Middle frontal gyrus (tissue), 1 donor: ENCODE measurements at regions not wholly inside any gene's neighbourhood (a gene's known extent, or its start where the extent isn't known, plus 50 kb on each side); places are given as distances from the start of the nearest gene placed in this dataset.
A peak's percentile ranks its signal among the peaks of the same experiment; 100 is the strongest.

Experiments
- DNase-seq: peaks from one replicate; pipeline ENCODE4 v3.0.0-alpha.2; 2015; ENCODE audit warnings: low spot score; ENCODE audit errors: extremely low spot score

DNA sequence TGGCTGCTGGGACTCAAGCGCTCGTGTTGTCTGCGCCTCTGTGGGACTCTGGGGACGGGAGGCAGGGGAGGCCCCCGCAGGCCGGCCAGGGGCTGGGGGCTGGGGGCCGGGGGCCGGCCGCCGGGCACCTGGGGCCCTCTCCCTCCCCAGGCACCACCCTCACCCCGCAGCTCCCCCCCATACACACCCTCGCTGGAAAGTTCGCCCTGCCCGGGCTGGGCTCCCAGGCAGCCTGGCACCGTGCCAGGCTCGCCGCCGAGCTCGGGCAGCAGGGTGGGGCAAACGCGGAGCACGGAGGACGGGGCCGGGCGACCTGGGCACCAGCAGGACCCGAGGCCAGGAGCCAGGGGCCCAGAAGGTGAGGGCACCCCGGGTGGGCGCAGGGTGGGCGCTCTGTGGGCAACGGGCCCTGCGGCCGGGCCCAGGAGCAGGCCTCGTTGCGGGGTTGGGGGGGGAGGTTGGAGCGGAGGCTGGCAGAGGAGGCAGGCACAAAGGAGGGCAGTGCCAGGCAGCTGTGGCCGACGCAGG lies 76.7 kb upstream of the WNT7B start:
- DNase-seq: peak; percentile 61

DNA sequence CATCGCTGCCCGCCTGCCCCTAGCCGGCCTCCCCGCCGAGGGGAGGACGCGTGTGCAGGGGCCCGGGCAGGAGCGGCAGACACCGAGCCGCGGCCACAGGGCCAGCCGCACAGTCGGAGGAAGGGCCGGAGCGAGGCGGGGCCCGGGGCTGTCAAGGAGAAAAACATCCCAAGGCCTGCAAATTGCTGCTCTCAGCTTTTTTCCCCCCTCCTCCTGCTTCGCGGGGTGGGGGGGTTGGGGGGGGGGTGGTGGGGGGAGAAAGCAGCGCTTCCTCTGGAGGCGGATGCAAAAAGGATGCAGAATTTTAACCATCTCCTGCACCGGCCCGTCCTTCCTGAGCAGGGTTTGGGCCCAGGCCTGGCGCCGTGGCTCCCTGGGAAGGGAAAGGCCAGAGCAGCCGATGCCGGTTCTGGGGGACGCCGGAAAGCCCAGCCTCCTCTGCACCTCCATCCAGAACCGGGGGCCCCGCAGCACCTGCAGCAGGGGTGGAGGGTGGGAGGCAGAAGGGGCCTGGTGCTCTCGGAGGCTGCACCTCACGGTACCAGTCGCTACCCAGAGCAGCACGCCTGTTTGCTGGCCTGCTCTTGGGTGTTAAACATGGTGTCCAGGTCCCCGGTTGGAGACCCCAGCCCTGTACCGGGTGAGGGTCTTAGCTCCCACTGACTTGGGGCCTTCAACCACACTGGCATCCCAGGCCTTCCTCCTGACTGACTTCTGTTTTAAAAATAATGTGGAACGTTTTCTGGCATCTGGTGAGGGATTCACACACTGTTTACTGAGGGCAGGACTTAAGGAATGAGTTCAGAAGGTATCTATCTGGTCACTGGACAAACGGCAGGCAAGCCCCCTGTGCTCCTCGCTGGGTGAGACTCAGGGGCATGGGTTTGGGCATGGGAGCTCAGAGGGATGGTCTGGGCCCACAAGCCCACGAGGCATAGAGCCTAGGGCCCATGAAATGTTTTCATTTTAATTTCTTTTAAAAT lies 77.4 kb upstream of the WNT7B start:
- peak; percentile 68 for DNase-seq

DNA sequence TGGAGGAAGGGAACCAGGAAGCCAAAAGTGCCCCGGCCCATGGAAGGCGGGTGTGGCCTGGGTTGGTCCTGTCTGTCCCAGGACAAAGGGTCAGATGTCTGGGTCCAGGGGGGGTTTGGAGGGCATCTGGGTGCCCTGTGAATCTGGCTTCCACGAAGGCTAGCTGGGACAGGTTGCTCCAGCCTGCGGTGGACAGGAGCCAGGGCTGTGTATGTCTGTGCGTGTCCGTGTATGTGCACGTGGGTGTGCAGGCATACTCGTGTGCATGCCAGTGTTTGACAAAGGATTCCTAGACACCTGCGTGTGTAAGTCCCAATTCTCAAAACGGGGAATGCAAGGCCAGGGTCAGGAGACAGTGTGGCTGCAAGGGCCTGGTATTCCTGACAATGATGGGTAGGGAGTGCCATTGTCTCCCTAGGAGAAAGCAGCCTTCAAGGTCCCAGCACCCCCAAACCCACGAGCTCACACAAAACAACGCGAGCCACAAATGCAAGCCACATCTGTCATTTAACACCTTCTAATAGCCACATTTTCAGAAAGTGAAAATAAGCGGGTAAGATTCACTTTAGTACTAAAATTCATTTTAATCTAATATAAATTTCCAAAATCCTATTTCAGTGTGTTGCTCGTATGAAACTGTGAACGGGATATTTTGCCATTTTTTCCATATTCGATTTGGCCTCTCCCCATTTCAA lies 78.4 kb upstream of the WNT7B start:
- peak; percentile 9 for DNase-seq

DNA sequence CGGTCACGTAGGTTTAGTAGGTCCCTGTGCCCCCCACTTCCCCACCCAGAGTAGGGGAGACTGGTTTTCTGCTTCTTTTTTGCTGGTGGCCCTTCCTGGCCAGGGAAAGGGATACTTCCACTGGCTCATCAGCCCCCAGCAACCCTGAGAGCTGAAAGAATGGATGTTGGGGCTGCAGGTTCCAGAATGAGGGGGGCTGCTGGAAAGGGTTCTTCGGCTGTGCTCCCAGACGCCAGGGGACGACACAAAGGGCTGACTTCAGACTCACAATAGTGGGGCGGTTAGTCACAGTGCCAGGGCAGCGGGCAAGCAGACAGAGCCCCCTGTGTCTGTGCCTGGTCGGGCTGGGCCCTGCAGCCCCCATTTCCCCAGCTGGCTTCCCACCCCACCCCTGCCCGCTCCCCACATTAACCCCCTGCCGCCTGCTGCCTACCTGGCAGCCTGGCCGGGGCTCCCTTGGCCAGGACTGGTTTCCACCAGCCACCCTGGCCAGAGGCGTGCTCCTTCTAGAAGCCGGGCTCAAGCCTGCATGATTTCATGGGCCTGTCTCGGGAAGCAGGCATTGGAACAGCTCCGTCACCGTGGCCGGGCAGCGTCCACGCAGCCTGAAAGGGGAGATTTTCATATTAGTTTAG lies 79.1 kb upstream of the WNT7B start:
- peak; percentile 73 for DNase-seq

DNA sequence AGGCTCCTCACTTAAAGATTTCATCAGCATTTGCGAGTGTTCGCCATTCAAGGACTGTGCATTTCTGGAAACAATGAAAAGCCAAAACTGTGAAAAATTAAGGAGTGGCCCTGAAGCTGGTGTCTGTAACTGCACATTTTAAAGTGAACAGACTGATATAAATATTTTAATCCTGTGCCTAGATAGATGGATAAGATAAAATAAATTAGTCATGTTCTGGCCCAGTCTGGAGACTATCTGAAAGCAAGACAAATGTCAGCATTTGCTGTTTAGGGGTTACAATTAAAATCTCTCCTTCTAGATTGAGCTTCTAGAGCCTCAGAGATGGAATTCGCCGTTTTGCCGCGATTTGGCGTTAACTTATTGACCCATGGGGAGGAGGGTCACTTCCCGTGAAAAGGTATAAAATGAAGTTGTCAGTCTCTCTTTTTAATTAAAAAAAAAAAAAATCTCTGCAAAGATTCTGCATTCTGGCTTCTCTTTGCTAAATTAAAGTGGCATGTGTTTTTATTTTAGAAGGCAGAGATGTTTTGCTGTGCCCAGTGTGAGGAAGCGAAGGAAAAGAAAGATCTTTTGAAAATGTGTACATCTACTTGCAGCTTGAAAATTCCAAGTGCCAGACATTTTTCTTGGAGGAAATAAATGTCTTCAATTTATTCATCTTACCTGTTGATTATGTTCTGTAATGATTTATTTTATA lies 79.7 kb upstream of the WNT7B start:
- peak; percentile 4 for DNase-seq

DNA sequence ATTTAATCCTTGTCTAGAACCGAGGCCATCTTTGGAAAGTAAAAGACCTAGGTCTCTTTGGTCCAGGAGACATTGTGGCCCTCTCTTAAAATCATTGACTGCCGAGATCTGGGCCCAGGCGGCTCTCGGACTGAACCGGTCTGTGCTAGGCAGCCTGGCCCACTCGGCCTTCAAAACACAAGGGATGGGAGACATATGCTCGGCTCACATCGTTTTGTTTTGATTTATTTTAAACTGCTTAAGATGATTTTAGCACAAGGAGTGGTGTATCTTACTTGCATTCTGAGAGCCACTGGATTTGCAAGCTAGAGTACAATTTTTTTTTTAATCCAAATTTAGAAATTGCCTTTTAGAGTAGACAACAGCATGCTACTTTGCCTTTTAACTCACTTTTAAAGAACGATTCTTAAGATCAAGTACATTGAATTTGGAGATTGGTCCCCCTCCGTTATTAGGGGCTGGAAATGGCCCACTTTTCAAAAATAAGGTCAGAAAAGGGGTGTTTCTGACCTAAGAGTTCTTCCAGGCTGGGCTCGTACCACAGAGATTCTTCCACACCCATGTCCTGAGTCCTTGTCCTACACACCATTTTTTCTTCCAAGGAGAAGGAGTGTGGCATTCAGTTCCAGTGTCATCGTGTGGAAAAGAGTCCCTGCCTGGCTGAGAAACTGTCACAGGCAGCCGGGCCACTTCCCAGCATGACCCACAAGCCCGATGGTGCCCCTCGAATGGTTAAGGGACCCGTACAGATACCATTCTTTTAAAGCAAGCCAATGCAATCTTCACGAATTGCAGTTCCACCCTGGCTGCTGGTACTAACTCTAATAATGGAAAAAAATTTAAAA lies 80.5 kb upstream of the WNT7B start:
- peak; percentile 16 for DNase-seq

DNA sequence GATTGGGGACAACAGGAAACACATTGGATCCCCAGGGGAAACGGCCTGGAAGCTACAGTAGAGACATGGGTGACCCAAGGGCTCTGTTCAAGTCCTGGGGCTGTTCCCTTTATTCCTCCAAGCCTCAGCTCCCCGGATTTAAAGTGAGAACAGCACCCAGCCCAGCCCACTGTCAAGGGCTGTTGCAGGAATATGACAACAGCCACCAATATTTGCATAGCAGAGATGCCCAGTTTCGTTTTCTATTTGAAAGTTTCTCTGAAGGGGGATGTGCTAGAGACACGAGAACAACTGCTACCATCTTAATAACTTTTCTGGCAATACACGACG lies 81.1 kb upstream of the WNT7B start:
- peak; percentile 14 for DNase-seq

DNA sequence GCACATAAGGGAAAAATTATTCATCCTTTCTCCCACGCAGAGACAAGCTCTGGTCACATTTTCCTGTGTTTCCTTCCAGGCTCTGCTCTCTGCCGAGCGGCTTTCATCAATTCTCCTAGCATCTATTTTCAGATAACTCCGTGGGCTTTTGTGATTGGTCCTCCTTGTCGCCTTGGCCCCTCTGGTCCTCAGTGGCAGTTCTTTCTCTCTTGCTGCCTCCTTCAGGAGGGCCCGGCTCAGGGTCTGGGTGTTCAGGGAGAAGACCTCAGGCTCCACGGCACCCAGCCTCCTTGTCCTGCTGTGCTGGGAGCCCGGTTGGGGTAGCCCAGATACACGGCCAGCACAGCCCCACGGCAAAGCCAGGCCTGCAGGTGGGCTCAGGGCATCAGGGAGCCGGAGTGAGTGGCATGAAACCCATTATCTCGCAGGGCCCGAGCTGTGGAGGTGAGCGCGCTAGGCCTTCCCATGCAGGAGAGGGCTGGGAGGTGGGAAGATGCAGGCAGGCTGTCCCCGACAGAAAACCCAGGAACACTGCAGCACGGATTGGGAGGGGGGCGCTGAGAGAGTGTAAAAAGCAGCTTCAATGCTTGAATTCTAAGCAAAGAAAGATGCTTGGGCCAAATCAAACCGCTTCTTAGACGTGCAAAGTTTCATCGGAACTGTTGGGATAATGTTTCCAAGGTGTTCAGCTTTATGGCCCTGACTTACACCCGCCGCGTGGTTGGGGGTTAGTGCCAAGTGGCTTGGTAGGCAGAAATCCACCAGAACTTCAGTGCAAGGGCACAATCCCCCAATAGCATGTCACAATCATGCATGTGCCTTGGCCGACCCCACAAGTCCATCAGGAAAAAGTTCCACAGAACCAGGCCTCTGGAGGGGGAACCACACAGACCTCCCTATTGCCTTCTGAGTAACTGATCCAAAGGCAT lies 81.9 kb upstream of the WNT7B start:
- peak; percentile 11 for DNase-seq

DNA sequence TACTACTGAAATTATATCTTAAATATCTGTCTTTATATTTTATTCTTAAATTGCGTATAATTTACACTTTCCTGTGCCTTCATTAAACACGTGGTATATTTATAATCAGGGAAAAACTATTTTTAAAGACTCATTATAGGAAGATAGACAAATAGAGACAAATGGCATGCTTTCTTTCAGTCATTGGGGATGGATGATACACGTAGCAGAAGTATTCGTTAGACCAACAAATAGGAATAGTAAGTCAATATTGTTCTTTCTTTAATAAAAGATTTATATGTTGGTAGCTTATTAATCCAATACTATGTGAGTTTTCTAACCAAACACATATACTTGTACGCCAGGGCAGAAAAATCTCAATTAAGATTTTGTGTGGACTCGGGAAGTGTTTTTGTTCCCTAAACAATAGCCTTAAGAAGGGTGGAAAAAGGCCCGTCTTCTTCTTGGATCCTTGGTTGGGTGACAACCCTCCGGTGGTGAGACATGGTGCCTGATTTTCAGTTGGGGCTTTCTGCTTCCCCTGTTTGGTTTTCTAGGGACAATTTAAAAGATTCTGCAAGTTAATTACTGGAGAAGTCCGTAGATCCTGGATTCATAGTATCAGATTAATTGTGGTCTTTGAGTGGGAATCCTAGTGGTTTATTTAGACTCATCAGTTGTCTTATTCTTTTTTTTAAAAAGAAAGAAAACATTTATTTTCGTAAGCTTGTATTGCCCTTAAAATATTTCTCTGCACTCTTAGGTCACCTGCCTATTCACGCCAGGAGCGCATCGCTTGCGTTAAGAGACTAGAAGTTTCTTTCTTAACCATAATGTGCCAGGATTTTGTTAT lies 83.5 kb upstream of the WNT7B start:
- peak; percentile 2 for DNase-seq

DNA sequence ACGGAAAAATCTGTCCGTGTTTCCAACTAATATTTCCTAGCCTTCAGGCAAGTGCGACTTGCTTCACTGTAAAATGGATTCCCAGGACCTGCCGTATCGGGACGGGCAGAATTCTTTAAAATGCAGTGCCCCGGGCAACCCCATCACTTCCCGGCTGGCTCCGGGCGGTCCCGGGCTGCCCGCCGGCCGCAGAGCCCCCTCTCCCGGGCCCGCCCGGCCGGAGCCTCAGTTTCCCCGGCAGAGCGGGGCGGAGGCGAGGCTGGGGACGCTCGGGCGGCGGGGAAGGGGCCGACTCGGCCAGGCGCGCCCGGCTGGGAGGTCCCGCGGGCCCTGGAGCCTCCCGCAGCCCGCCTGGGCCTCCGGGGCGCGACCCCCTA lies 84.2 kb upstream of the WNT7B start:
- DNase-seq: no peak

DNA sequence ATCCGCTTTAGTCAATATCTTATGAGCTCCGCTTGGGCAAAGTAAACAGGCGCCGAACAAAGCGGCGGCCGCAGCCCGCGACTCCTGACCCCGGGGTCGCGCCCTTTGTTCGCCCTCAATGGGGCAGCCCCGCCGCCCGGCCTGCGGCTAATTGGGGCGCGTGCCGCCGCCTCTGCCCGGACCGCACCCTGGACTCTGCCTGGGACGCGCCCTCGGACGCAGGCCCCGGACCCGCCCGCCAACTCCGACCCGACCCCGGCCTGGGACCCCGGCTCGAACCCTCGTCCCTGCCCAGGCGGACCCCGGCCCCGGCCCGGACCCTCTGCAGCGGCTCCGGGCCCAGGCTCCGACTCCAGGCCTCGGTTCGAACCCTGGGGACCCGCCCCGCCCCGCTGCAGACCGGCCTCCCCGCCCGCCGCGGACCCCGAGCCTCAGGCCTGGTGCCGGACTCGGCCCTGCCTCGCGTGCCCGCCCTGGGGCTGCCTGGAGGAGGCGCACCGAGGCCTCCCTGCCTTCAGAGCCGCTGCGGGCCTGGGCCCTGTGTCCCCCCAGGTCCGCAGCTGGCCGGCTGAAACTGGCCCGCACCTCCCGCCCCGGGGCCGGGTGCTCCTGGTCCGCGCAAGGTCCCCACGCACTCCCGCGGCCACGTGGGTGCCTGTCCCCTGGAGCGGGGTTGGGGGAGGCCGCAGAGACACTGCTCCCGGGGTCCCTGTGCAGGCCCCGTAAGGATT lies 84.7 kb upstream of the WNT7B start:
- DNase-seq: no peak

DNA sequence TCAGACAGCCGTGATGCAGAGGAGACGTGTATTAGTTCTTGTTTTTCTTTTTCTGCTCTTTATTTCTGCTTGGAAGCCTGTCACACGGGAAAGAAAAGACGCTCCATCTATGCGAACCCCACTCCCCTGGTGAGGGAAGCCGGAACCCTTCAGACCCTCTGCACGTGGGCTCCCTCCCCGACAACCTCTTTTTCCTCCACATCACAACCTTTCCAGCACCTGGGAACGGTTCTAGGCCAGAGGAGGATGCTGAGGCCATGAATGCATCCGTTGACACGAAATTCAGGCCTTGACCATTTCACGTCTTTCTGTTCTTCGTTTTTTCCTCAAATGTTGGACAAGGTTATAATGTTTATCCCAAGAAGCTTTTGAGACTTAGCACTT lies 85.3 kb upstream of the WNT7B start:
- no peak for DNase-seq

DNA sequence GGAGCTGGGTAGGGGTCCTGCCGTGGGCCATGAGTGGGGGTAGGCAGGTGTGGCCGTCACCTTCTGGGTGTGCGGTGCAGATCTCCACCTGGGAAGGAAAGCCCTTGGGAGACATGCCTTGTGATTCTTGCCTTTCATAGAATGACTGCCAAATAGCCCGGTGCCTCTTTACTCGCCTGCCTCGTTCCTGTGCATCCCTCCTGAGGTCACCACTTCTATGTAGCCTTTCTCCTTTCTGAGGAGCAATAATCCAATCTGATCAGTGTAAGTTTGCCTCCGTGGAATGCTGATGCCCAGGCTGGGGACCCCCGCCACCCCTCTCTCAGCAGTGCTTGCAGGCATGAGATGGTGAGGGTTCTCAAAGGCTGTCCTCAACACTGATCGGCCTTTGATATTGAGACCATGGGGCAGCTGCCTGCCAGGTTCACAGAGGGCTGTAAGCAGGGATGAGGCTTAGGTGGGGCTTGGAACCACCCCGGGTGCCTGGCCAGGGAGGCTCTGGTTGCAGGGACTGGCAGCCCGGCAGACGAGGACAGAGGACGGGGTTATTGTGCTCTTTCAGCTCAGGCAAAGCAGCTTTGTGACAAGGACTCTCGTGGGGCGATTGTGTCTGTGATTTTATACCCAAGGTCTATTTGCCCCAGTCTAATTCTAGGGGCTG lies 86.1 kb upstream of the WNT7B start:
- DNase-seq: no peak

DNA sequence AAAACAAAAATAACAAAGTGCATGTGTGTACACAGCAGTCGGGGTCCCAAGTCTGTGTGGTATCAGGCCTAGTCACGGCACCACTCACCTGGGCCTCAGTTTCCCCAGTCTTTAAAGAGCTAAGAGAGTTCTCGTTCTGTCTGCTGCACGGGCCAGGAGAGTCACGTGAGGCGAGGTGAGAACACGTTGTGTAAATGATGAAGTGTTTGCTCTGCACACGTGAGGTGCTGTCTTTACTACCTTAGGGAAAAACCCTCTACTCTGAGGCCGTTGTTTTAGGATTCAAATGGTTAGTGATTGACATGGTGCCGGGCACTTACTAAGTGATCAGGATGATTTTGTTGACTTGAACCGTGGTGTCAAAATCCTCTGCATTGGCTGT lies 86.5 kb upstream of the PPARA start:
- DNase-seq: no peak

DNA sequence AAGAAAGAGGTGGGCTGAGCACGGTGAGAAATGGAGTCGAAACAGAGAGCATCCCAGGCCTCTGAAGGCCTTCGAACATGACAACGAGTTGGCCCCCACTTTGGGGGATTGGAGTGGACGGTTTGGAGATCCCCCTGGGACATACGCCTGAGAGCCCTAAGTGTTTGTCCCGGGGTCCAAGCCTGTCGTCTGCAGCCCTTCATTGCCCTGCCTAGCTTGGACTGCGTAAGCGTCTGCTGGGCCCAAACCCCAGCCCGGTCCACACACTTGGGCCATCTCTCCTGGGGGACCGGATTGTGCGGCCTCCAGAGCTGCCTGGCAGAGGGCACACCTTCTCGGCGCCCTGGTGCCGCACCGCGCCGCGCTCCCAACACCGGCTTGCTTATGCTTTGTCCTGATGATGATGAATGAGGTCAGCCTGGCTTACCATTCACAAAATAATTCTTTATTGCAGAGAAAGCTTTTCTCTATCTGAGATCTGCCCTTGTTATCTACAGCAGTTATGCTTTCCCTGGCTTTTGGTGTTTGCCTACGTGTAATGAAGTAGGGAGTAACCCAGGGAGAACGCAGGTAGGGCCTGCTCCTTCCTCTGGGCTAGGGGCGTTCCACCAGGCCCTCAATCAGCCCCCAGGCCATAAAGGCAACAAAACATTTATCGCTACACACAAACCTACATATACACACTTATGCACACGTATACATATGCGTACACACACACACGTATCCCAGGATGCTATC lies 85.9 kb upstream of the PPARA start:
- no peak for DNase-seq

DNA sequence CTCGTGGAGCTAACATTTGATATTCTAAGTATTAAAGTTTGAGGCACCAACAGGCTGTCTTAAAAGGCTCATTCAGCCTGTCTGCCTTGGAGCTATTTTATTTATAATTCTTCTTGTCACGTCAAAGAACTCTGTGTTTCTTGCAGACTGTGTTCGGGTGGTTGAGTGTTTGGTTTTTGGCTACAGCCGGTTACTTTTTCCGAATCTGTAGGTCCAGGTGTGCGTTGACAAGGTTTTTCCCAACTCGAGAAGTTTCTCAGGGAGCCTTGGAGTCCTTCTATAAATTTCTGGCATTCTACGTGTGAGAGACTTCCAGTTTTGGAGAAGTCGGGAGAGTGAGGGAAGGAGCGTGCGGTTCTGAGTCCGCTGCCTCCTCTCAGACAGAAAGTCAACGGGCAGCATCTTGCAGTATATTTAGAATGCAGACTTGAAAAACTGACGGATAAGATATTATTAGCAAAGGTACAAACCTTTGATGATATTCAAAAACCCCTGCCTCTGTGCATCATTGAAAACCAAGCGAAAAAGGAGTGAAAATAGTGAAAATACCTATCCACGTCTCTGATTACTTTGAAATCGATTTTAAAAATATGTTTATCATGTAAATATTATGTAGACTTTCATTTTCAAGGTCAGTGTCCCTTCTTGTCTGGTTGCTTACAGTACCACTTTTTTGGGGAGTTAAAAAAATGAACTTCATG lies 85.2 kb upstream of the PPARA start:
- no peak for DNase-seq
